SK-N-SH (cell line): ENCODE measurements at regions not wholly inside any gene's neighbourhood (a gene's known extent, or its start where the extent isn't known, plus 50 kb on each side); places are given as distances from the start of the nearest gene placed in this dataset.

ENCODE experiments used
- CTCF ChIA-PET: fragments of 300-600, 350-600 bp; formaldehyde crosslinking; extraction: SDS; loops from one replicate; lab custom pipeline; 2021; lab: Yijun Ruan, JAX
- POLR2A ChIA-PET: fragments of 350-600 bp; sonication (Branson Sonifier 250); formaldehyde crosslinking; extraction: SDS; loops from one replicate; lab custom pipeline; 2020; ENCODE audit warnings: antibody characterized with exemption, inconsistent platforms; lab: Yijun Ruan, JAX
- DNase-seq: peaks from one replicate; pipeline ENCODE4 v3.0.0; 2012
- H2AFZ ChIP-seq: fragments of 200-600 bp; sonication (generic); 2 replicates; pipeline ENCODE4 v1.8.1; 2016; ENCODE audit warnings: antibody characterized with exemption, mild to moderate bottlenecking, low read depth
- H3F3A ChIP-seq: fragments of 200-600 bp; sonication (generic); replicated peaks from 2 replicates; pipeline ENCODE3; 2016; ENCODE audit warnings: antibody characterized with exemption, mild to moderate bottlenecking; ENCODE audit not compliant: insufficient read depth
- H3K27ac ChIP-seq, 2 experiments: fragments of 200-500 bp in 1 of 2; fragments of 200-600 bp in 1 of 2; sonication (Bioruptor generic) in 1 of 2; sonication (generic), shearing (Covaris generic) in 1 of 2; 2 replicates each; pipeline versions ENCODE4 v1.5.1 to v1.6.1; 2014 to 2016; ENCODE audit warnings: low read depth in 2 of 2, inconsistent platforms in 1 of 2, low read length in 1 of 2, mild to moderate bottlenecking in 1 of 2, mixed read lengths in 1 of 2
- H3K27me3 ChIP-seq: fragments of 200-600 bp; sonication (generic), shearing (Covaris generic); 2 replicates; pipeline ENCODE4 v1.6.1; 2016; ENCODE audit warnings: mixed run types; ENCODE audit not compliant: insufficient read depth
- H3K36me3 ChIP-seq, 2 experiments: fragments of 200-500 bp in 1 of 2; fragments of 200-600 bp in 1 of 2; sonication (Bioruptor generic) in 1 of 2; sonication (generic) in 1 of 2; replicated peaks in 1 of 2; 2 replicates each; pipeline versions ENCODE3 to v1.5.1; 2014 to 2016; ENCODE audit warnings: low read length in 1 of 2, mild to moderate bottlenecking in 1 of 2; ENCODE audit not compliant: insufficient read depth in 2 of 2, control insufficient read depth in 1 of 2
- H3K4me1 ChIP-seq, 2 experiments: fragments of 200-500 bp in 1 of 2; fragments of 200-600 bp in 1 of 2; sonication (Bioruptor generic) in 1 of 2; sonication (generic), shearing (Covaris generic) in 1 of 2; 2 replicates each; pipeline versions ENCODE4 v1.5.1 to v1.6.1; 2014 to 2016; ENCODE audit warnings: low read depth in 1 of 2, low read length in 1 of 2, mixed run types in 1 of 2; ENCODE audit not compliant: insufficient read depth in 2 of 2, control insufficient read depth in 1 of 2
- H3K4me2 ChIP-seq: fragments of 200-600 bp; sonication (generic), shearing (Covaris generic); 2 replicates; pipeline ENCODE4 v1.6.1; 2017; ENCODE audit warnings: mixed run types
- H3K4me3 ChIP-seq, 2 experiments: fragments of 200-500 bp in 1 of 2; fragments of 200-600 bp in 1 of 2; sonication (Bioruptor generic) in 1 of 2; sonication (generic), shearing (Covaris generic) in 1 of 2; 2 replicates each; pipeline versions ENCODE4 v1.5.1 to v1.8.1; 2014 to 2016; ENCODE audit warnings: low read depth in 2 of 2, inconsistent platforms in 1 of 2, low read length in 1 of 2, mild to moderate bottlenecking in 1 of 2, mixed read lengths in 1 of 2, moderate library complexity in 1 of 2
- H3K79me2 ChIP-seq: fragments of 200-600 bp; sonication (generic); 2 replicates; pipeline ENCODE4 v1.8.1; 2017; ENCODE audit warnings: mild to moderate bottlenecking; ENCODE audit not compliant: insufficient read depth
- H3K9ac ChIP-seq: fragments of 200-600 bp; sonication (generic); 2 replicates; pipeline ENCODE4 v1.6.1; 2017; ENCODE audit warnings: mixed run types
- H3K9me2 ChIP-seq: fragments of 200-600 bp; sonication (generic); 2 replicates; pipeline ENCODE4 v1.6.1; 2017; ENCODE audit warnings: mixed run types
- H3K9me3 ChIP-seq: fragments of 200-600 bp; sonication (generic); 2 replicates; pipeline ENCODE4 v1.6.1; 2017; ENCODE audit warnings: mixed run types, mild to moderate bottlenecking, moderate library complexity
- H4K20me1 ChIP-seq: fragments of 200-600 bp; sonication (generic); 2 replicates; pipeline ENCODE4 v1.6.1; 2017; ENCODE audit warnings: mild to moderate bottlenecking, mixed run types; ENCODE audit not compliant: insufficient read depth
- EP300 ChIP-seq, 2 experiments: IDR thresholded peaks; 2 replicates each; pipeline versions ENCODE4 v1.4.0 to v1.6.1; 2012; ENCODE audit warnings: borderline replicate concordance in 1 of 2, low read depth in 1 of 2, low read length in 1 of 2
- EZH2phosphoT487 ChIP-seq: fragments of 200-600 bp; sonication (generic); IDR thresholded peaks from 2 replicates; pipeline ENCODE4 v1.6.1; 2017; ENCODE audit warnings: low read depth, mixed run types, mild to moderate bottlenecking, antibody characterized with exemption, moderate library complexity, borderline replicate concordance
- FOSL2 ChIP-seq: IDR thresholded peaks from 2 replicates; pipeline ENCODE4 v1.4.0; 2012; ENCODE audit warnings: low read depth, mild to moderate bottlenecking, moderate library complexity, borderline replicate concordance
- FOXJ3 ChIP-seq: sonication (generic); formaldehyde crosslinking; IDR thresholded peaks from 2 replicates; pipeline ENCODE4 v1.5.1; 2020; ENCODE audit warnings: mild to moderate bottlenecking, missing genetic modification reagents
- GATA2 ChIP-seq: sonication (generic); formaldehyde crosslinking; IDR thresholded peaks from 2 replicates; pipeline ENCODE4 v1.5.0; 2020; ENCODE audit warnings: mild to moderate bottlenecking, missing genetic modification reagents
- JUND ChIP-seq: IDR thresholded peaks from 2 replicates; pipeline ENCODE4 v1.4.0; 2012
- NFIC ChIP-seq: IDR thresholded peaks from 2 replicates; pipeline ENCODE4 v1.4.0; 2012; ENCODE audit warnings: borderline replicate concordance
- NRF1 ChIP-seq: IDR thresholded peaks from 2 replicates; pipeline ENCODE4 v1.6.1; 2012; ENCODE audit warnings: low read depth, mild to moderate bottlenecking, low read length
- PBX3 ChIP-seq: IDR thresholded peaks from 2 replicates; pipeline ENCODE4; 2012
- POLR2AphosphoS5 ChIP-seq: IDR thresholded peaks from 2 replicates; pipeline ENCODE4 v1.6.1; 2012; ENCODE audit warnings: low read depth, low read length
- RAD21 ChIP-seq: IDR thresholded peaks from 2 replicates; pipeline ENCODE4 v1.6.1; 2012; ENCODE audit warnings: mild to moderate bottlenecking, low read length
- RCOR1 ChIP-seq: fragments of 150-350 bp; IDR thresholded peaks from 2 replicates; pipeline ENCODE4 v1.6.1; 2017; ENCODE audit warnings: antibody characterized with exemption, low read length
- REST ChIP-seq: IDR thresholded peaks from 2 replicates; pipeline ENCODE4 v1.6.1; 2012; ENCODE audit warnings: mild to moderate bottlenecking, low read depth, low read length, moderate library complexity
- RFX5 ChIP-seq: IDR thresholded peaks from 2 replicates; pipeline ENCODE4 v1.6.1; 2012; ENCODE audit warnings: mild to moderate bottlenecking, improper control_type of control experiment, low read length
- RXRA ChIP-seq: IDR thresholded peaks from 2 replicates; pipeline ENCODE4 v1.4.0; 2012; ENCODE audit warnings: low read depth, mild to moderate bottlenecking, borderline replicate concordance
- TCF12 ChIP-seq: IDR thresholded peaks from 2 replicates; pipeline ENCODE4 v1.4.0; 2012
- TEAD4 ChIP-seq: IDR thresholded peaks from 2 replicates; pipeline ENCODE4 v1.4.0; 2012; ENCODE audit warnings: mild to moderate bottlenecking, borderline replicate concordance; ENCODE audit not compliant: insufficient read depth
- USF1 ChIP-seq: IDR thresholded peaks from 2 replicates; pipeline ENCODE4 v1.4.0; 2012; ENCODE audit warnings: low read depth, borderline replicate concordance
- WGBS: methylation state at CpG from one replicate; pipeline ENCODE4 v1.1.6; 2017; ENCODE audit warnings: low lambda C conversion rate; 5-methylcytosine and 5-hydroxymethylcytosine counted together

GRCh38 chr9:13396418-13396817 lies 116.9 kb upstream of the MPDZ start:
- Histone ChIP-seq H3K36me3 (no peaks in the 10 kb centered on the region), H3F3A (no peaks in the 10 kb centered on the region)
- no peak for TF ChIP-seq RXRA
- TF ChIP-seq FOXJ3 (CRISPR knock-in tag): no peak
- no peak for TF ChIP-seq RCOR1
- no peak for TF ChIP-seq EP300 (IDR thresholded peaks at IDR 0.05; ENCODE audit: borderline replicate concordance in 1 of 2, low read depth in 1 of 2, low read length in 1 of 2)
- TF ChIP-seq USF1: no peak
- TF ChIP-seq PBX3: no peak
- TF ChIP-seq, all 33 proteins: peak for 0
- no peaks in the 10 kb centered on the region for H3K9me3 ChIP-seq
- CTCF ChIA-PET: interaction anchor here (1.0 kb wide), 1 partner anchor 13 kb away, joined by 3 read pairs; no protein-coding TSS in a partner anchor
- no peak overlapping the region for H2AFZ ChIP-seq
- 75% methylated on average over 4 of the region's 4 CpGs for WGBS
- no peaks in the 10 kb centered on the region; the same call in 1 of the 2 replicates for H3K9me2 ChIP-seq
- H3K4me3 ChIP-seq: no peak overlapping the region
- H3K9ac ChIP-seq: no peak overlapping the region
- POLR2A ChIA-PET: no interaction called here
- no peaks in the 10 kb centered on the region for H3K27me3 ChIP-seq
- H4K20me1 ChIP-seq: no peaks in the 10 kb centered on the region
- H3K4me2 ChIP-seq: no peak overlapping the region
- H3K4me1 ChIP-seq: no peaks in the 10 kb centered on the region; a peak in 1 of 4 replicates
- no peak overlapping the region for H3K27ac ChIP-seq
- DNase-seq: no peak
- H3K79me2 ChIP-seq: no peaks in the 10 kb centered on the region

GRCh38 chr9:13395156-13395555 lies 115.7 kb upstream of the MPDZ start:
- no peak for DNase-seq
- CTCF ChIA-PET: interaction anchor here (1.0 kb wide), 1 partner anchor 12 kb away, joined by 3 read pairs; no protein-coding TSS in a partner anchor
- H2AFZ ChIP-seq: no peak overlapping the region

GRCh38 chr9:13388157-13388556 lies 108.7 kb upstream of the MPDZ start:
- Histone ChIP-seq H2AFZ (no peak overlapping the region), H3K4me3 (no peak overlapping the region), H3K4me1 (0 out of 4 replicates have a peak, but pooled peaks cover 0 to 4% of the 10 kb centered on the region in 2 experiments), H3F3A (peaks cover 6% of the 10 kb centered on the region), H4K20me1 (no peaks in the 10 kb centered on the region), H3K9ac (no peak overlapping the region), H3K9me2 (no peaks in the 10 kb centered on the region), H3K4me2 (no peak overlapping the region), H3K27ac (peak overlapping the region in 1 of 2 experiments; percentile 35; a peak in 2 of 4 replicates), H3K36me3 (no peaks in the 10 kb centered on the region), H3K79me2 (no peaks in the 10 kb centered on the region), H3K9me3 (peaks cover 7% of the 10 kb centered on the region; the same call in 1 of the 2 replicates), H3K27me3 (no peaks in the 10 kb centered on the region)
- DNase-seq: no peak
- POLR2A ChIA-PET: no interaction called here
- CTCF ChIA-PET: interaction anchor here (0.6 to 1.3 kb wide), 2 partner anchors 13 to 1318 kb away, joined by 3 read pairs; no protein-coding TSS in a partner anchor
- WGBS: 29% methylated on average over 1 of the region's 1 CpG
- TF ChIP-seq RFX5: no peak
- TF ChIP-seq GATA2 (CRISPR knock-in tag): no peak
- TF ChIP-seq EP300 (IDR thresholded peaks at IDR 0.05; ENCODE audit: borderline replicate concordance in 1 of 2, low read depth in 1 of 2, low read length in 1 of 2): peak in 1 of 2 experiments; percentile 67; a peak in 1 of 4 replicates
- TF ChIP-seq JUND: peak; percentile 57
- TF ChIP-seq POLR2AphosphoS5: peak; percentile 38; the same call in 1 of the 2 replicates
- peak; percentile 93 for TF ChIP-seq TCF12
- no peak for TF ChIP-seq RXRA
- no peak for TF ChIP-seq REST
- peak; percentile 62; the same call in 1 of the 2 replicates for TF ChIP-seq FOSL2
- no peak for TF ChIP-seq RAD21
- no peak for TF ChIP-seq NRF1
- peak; percentile 57; the same call in 1 of the 2 replicates for TF ChIP-seq TEAD4

More at GRCh38 chr9:13395156-13395555, 115.7 kb upstream of the MPDZ start:
- Histone ChIP-seq H3K4me3 (no peak overlapping the region), H3K27me3 (no peaks in the 10 kb centered on the region), H3K9ac (no peak overlapping the region), H4K20me1 (no peaks in the 10 kb centered on the region), H3K9me2 (no peaks in the 10 kb centered on the region; the same call in 1 of the 2 replicates), H3K79me2 (no peaks in the 10 kb centered on the region), H3K4me2 (no peak overlapping the region), H3K36me3 (no peaks in the 10 kb centered on the region), H3K4me1 (no peaks in the 10 kb centered on the region; a peak in 1 of 4 replicates), H3K9me3 (peaks cover 7% of the 10 kb centered on the region; the same call in 1 of the 2 replicates), H3F3A (no peaks in the 10 kb centered on the region), H3K27ac (no peak overlapping the region)
- TF ChIP-seq NFIC (peak; percentile 5; the same call in 1 of the 2 replicates), EZH2phosphoT487 (no peak), TCF12 (peak; percentile 9; the same call in 1 of the 2 replicates)
- POLR2A ChIA-PET: no interaction called here
